HT1080 (cell line): ENCODE measurements at regions not wholly inside any gene's neighbourhood (a gene's known extent, or its start where the extent isn't known, plus 50 kb on each side); places are given as distances from the start of the nearest gene placed in this dataset.
"Not testable (repeated sequence)": the region's sequence is repeated elsewhere in the genome, so short reads cannot be mapped to it uniquely, and the experiment has no call there.

Experiments used
- DNase-seq: peaks from one replicate; pipeline ENCODE4 v3.0.0-alpha.2; 2015; ENCODE audit warnings: low read depth

DNA sequence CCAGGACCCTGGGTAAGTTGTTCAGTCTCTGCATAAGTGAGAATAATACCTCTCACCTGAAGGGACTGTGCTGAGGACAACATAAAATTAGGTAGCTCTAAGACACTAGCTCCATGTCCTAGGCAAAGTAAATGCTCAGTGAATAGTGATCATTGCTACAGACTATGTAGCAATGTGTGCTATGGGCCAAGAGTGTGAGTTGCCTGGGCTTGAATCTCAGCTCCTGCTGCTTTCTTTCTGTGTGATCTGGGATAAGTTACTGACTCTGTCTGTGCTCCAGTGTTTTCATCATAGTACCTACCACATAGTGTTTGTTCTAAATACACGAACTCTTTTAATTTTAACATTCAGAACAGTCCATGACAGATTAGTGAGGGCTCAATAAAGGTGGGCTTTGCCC lies 81.1 kb upstream of the MFGE8 start:
- DNase-seq: no peak

DNA sequence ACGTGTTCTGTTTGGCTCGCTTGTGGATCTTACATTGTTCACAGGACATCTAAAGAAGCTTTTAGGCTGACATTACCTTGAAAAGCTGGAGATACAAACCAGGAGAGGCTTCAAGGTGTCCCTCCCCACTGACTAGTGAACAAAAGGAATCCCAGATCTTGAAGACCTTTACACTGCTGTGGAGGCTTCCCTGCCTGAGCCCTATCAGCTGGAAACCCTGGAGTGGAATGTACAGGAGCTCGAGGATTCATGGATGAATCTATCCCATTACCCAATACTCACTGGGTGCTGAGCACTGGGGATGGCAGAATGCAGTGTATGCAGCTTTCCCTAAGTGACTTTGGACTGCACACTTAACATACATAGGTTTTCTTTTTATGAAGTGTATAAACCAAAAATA lies 82.3 kb upstream of the MFGE8 start:
- DNase-seq: no peak

DNA sequence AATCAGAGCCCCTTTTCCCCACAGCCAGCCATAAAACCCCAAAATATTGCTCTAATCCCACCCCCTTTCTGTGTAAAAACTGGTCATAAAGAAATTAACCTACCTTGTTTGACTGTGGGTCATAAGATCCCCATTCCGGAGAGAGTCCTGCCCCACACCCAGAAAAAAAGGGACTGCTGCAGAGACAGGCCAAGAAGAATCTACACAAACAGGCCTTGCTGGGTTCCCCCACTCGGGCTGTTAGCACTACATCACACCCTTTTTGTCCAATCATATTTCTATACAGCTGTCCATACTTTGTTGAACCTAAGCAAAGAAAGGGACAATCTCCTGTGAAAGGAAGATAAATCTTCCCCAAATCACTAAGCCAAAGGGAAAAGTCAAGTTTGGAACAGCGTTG lies 84.4 kb upstream of the MFGE8 start:
- DNase-seq: no peak

DNA sequence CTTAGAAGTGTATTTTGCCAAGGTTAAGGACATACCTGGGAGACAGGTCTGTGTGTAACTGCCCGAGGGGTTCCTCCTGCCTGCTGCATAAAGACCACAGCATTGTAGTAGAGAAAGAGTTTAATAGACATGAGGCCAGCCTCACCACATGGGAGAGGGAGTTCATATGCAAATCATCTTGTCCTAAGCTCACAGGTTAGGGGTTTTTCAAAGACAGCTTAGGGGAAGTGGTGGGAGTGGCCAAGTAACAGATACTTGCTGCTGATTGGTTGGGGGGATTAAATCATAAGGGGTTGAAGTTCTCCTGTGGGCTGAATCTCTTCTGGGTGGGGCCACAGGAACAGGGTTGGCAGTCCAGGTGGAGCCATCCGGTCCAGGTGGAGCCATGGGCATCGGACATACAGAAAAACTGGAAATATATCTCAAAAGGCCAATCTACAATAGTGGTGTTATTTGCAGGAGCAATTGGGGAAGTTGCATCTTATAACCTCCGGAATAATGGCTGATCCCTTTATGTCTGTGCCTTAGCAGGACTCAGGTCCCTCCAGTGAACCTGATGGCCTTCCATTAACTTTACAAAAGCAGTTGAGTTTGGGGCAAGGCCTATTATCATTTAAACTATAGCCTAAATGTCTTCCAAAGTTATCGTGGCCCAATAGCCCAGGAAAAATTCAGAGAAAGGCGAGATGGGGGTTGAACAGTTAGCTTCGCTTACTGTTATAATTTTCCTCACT lies 86.0 kb upstream of the MFGE8 start:
- no peak for DNase-seq

DNA sequence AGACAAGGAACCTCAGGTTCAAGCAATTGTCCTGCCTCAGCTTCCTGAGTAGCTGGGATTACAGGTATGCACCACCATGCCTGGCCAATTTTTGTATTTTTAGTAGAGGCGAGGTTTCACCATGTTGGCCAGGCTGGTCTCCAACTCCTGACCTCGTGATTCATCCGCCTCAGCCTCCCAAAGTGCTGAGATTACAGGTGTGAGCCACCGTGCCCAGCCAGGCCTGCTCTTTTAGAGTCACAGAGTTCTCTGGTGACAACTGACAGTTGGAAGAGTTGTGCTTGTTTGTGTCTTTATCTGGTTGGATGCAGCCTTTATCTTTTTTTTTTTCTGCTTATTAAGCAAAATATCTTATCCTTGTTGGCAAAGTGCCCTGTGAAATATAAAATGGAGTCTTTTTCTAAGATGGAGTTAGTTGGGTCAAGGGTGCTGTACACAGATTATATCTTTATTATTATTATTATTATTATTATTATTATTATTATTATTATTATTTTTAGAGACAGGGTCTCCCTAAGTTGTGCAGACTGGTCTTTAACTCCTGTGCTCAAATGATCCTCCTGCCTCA lies 86.5 kb upstream of the ABHD2 start:
- DNase-seq: not testable (repeated sequence)

DNA sequence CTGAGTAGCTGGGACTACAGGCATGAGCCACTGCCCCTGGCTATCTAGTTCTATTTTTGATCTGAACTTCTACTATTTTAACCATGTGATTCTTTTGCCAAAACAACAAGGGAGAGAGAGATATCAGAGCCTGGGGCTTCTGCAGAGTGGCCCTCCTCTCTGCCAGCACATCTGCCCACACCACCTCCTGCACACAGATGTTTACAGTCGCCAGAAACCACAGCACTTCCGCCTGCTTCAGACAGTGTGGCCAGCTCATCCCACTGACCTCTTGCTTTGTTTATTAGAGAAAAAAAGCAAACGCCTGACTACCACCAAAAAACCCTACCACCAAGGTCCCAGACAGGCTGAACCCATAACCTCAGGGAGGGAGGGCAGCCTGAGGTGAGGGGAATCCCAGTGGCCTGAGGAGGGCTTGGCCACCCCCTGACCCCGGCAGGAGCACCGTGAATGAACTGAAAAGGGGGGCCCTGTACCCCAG lies 85.9 kb upstream of the ABHD2 start:
- DNase-seq: peak; percentile 76

DNA sequence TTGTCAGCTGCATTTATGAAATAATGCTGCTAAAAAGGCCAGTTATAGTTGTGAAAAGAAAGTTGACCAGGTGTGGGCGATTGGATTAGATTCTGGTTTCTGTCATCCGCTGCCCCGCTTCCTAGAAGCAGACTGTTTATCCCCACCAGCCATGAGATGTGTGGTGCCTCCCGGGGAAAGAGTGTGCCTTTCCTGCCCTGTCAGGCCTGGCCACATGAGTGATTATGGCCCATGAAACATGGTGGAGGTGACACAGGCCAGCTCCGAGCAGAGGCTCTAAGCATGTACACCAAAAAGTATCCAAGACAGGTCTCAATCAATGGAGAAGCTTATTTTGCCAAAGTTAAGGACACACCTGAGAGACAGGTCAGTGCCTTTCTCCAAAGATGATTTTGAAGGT lies 85.4 kb upstream of the ABHD2 start:
- DNase-seq: no peak

DNA sequence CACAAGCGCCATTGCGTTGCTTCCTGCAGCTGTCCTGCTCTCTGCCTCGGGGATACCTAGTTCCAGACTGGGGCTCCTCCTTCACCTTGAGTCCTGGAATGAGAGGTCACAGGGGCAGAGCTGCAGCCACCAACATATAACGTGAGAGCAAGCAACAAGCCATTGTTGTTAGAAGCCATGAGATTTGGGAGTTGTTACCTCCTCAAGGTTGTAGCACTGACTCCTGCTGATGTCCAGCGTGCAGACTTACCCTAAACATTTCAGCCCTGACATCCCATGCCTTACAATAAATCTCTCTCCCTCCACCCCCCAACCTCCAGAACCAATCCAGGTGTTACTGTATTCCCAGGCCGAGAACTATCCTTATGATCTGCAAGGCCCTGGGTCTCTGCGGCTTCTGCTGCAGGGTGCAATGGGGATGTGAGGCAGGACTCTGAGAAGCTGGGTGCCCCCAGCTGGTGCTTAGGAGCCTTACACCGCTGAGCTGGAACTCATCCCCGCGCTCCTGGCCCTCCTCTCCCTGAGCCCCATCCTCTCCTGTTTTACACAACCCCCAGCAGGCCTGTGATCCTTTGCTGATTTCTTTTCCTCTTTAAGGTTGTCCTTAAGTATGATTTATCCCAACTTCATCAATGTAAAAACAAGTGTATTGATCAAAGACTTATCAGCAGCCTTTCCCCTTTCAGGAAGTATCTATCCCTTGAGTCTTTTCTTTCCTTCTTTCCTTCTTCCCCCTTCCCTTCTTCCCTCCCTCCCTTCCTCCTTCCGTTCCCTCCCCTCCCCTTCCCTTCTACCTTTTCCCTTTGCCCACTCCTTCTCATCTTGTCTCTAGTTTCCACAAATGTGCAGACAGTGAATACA lies 84.2 kb upstream of the ABHD2 start:
- DNase-seq: peak; percentile 52

DNA sequence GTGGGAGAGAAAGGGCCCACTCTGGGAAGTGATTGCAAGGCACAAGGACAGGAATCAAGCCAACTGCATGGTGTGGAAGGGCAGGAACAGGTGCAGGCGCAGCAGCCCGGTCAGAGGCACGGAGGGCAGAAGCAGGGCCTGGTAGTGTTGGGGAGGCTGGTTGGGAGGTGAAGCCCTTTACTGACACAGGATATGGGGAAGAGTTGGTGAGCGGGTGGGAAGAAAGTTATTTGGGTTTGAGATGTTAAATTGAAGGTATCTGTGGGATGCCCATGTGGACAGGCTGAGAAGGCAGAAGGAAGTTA lies 83.6 kb upstream of the ABHD2 start:
- DNase-seq: no peak

DNA sequence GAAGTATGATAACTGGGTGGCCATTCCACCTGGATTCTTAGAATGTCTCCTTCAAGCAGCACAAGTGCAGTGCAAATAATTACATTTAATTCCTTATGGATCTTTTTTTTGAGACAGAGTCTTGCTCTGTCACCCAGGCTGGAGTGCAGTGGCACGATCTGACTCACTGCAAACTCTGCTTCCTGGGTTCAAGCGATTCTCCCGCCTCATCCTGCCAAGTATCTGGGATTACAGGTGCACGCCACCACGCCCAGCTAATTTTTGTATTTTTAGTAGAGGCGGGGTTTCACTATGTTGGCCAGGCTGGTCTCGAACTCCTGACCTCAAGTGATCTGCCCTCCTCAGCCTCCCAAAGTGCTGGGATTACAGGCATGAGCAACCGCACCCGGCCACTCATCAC lies 80.7 kb upstream of the ABHD2 start:
- DNase-seq: not testable (repeated sequence)

DNA sequence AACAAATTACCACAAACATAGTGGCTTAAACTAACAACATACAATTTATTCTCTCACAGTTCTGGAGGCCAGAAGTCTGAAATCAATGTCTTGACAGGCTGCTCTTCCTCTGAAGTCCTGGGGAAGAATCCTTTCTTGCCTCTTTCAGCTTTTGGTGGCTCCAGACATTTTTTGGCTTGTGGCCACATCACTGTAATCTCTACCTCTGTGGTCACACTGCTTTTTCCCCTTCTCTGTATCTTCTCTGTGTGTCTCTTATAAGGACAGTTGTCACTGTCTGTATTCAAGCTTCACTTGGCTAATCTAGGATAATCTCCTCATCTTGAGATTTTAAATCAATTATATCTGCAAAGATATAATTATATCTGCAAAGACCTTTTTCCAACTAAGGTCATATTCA lies 80.3 kb upstream of the ABHD2 start:
- no peak for DNase-seq

DNA sequence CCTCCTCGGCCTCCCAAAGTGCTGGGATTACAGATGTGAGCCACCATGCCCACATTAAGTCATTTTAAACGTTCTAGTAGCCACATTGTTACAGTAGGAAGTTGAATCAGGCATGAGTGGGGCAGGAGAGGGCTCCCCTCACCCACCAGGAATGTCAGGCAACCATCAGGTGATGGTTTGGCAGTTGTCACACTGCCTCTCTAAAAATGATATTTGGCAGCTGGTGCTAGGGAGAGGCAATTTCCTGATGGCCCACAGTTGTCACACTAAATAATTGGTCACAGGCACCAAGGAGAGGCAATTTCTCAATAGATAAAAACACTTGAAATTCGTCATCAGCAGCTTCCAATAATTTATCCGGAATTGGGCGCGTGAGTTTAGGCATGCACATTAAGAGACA lies 79.2 kb upstream of the ABHD2 start:
- peak; percentile 23 for DNase-seq

DNA sequence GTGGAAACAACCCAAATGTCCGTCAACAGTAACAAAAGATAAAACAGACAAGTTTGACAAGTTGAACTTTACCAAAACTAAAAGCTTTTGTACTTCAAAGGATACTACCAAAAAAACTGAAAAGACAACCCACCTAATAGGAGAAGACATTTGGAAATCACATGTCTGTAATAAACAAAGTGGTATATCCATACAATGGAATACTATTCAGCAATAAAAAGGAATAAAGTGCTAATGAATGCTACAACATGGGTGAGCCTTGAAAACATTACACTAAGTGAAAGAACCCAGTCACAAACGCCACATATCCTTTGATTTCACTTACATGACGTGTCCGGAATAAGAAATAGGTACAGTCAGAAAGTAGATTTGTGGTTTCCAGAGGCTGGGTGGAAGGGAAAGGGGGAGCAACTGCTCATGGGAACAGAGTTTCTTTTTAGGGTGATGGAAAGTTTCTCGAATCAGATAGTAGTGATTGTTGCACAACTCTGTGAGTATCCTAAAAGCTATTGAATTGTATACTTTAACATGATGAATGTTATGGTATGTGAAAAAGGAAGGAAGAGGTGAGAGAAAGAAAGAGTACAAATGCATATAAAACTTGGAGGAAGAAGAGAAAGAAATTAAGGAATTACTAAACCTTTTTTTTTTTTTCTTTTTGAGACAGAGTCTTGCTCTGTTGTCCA lies 72.7 kb upstream of the ABHD2 start:
- DNase-seq: peak; percentile 17

DNA sequence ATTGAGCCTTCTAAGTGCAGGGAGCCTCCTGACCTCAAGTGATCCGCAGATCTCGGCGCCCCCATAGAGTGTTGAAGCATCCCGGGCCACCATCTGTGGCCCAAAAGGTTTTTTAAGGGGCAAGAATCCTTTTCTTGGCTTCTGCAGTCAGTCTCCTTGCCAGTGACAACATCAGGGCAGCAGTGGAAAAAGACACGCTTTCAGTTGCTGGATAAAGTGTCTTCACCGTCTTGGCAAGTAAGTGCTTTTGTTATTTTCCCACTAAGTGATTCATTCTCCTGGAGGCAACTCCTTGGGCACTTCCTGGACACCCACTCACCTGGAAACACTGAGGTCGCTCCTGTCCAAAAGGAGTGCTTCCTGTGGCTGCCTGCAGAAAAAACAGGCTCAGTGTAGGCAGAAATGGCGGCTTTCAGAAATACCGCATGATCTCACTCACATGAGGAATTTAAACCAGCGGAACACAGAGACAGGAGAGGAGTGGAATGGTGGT lies 71.7 kb upstream of the ABHD2 start:
- DNase-seq: no peak

DNA sequence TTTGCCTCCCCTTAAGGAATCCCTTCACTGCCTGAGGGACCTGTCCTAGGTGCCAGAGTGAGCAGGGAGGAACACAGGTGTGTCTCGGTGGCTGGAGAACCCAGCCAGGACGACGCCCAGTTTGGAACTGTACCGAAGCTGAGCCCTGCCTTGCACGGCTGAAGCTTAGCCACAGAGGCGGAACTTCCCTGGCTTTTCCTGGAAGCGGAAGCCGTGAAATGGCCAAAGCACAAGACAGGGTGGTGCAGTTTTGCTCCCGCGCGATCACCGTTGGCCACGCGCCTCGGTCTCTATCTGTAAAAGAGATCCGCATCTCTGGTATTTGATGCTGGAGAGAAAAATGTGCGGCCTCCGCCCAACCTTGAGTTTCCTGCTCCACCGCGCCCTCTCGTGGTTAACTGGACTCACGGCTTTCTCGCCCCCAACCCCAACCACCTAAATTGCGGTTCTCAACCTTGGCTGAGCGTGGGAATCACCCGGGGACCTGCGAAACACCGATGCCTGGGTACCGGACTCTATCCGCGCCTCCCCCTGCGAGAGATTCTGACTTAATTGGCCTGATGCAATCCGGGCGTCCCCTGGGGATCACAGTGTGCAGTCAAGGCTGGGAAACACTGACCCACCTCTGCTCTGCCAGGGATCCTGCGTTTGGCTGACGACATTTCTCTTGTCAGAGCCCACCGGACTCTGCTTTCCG lies 70.7 kb upstream of the ABHD2 start:
- peak; percentile 65 for DNase-seq

DNA sequence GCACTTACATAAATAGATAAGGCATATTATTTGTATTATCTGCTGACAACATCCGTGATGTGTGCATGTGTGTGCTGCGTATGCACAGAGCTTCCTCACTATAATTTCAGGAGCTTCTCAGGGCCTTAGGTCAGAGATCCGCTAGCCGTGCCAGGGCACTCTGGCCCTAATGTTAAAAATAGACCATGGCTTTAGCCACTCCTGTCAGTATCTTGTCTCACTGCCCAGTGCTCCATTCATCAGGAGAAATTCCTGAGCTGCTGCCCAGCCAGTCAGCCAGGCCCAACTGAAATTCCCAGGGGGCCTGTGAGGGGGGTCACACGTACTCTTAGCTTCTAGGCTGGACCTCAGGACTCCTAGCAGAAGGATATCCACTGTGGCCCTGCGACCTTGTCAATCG lies 70.0 kb upstream of the ABHD2 start:
- DNase-seq: no peak

DNA sequence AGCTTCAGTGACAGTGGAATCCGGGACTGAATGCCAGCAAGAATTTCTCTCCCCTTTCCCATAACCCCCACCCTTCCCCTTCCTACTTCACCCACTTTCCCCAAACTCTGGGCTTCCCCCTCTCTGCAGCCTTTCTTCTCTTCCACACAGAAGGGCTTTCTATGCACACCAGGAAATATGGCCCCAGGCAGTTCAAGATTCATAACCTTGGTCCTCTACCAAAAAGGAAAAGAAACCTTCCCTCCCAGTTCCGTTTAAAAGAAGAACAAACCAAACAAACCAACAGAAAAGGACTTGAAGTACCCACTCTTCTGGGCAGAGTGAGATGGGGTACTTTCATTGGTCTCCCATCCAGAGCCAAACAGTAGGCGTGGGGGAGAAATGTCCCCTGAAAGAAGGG lies 68.8 kb upstream of the ABHD2 start:
- no peak for DNase-seq

DNA sequence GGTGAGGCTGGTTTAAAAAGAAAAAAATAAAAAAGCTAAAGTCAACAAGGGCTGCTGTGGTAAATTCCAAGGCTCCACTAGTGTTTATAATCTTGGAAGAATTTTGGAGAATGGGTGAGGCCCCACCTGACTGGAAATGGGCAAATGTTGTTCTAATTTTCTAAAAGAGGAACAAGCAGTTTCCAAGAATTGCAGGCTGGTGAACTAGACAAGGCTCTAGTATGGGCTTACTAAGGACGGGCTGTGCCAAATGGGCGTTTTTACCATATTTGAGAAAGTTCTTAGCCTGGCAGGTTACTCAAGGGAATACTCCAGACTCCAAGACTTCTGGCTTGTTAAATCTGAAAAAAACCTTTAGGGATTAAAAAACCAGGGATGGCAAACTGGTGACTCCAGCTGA lies 67.0 kb upstream of the ABHD2 start:
- DNase-seq: no peak

DNA sequence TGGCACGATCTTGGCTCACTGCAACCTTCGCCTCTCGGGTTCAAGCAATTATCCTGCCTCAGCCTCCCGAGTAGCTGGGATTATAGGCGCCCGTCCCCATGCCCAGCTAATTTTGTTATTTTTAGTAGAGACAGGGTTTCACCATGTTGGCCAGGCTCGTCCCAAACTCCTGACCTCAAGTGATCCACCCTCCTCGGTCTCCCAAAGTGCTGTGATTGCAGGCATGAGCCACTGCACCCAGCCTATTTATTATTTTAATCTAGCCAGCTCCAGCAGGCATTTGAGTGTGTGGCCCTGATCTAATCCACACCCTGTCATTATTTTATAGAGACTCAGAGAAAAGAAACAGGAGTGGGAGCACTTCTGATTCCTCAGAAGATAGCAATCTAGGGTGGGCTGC lies 66.4 kb upstream of the ABHD2 start:
- not testable (repeated sequence) for DNase-seq

DNA sequence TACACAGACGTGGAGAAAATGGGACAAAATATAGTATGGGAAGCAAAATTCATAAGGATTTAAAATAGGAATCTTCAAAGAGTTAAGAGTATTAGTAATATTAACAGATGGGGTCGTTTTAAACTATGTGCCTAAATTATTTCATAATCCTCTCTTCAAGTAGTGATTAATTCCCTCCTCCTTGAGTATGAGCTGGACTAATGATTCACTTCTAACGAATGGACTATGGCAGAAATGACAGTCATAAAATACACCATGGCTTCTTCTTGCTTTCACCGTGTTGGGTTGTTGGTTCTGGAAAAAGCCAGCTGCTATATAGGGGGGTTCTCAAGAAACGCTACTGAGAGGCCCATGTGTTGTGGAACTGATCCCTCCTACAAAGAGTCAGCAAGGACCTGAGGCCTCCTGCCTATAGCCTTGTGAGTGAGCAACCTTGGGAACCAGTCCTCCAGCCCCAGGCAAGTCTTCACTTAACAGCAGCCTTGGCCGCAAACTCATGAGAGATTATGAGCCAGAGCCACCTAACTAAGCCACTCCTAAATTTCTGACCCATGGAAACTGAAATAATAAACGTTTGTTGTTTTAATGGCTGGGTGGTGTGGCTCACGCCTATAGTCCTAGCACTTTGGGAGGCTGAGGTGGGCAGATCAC lies 64.8 kb upstream of the ABHD2 start:
- no peak for DNase-seq

DNA sequence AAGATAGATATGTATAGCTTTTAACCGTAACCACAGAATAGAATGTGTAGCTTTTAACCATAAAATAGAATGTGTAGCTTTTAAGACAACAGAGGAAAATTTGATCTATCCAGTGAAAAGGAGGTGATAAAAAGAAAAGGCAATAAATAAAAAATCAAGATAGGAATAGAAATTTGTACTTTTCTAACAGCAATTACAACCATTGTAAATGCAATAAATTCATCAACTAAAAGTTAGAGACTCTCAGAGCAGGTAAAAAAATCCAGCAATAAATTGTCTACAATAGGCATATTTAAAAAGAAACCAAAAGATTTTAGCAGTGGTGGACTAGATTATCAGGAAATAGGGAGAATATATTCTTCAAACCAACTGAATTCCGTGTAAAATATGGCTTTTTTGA lies 63.8 kb upstream of the ABHD2 start:
- no peak for DNase-seq
